ENCODE measurements at regions not wholly inside any gene's neighbourhood (a gene's known extent, or its start where the extent isn't known, plus 50 kb on each side); places are given as distances from the start of the nearest gene placed in this dataset.

DNA sequence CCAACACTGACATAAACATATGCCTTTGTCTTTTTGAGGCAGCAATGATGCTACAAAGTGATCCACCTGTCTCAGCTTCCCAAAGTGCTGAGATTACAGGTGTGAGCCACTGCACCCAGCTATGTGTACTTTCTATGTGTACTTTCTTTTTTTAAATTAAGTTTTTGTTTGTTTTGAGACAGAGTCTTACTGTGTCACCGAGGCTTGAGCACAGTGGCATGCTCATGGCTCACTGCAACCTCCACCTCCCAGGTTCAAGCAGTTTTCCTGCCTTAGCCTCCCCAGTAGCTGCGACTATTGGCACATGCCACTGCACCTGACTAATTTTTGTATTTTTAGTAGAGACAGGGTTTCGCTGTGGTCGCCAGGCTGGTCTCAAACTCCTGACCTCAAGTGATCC is 172.5 kb upstream of the ALG10B start:
- 34 to 44% methylated on average over 4 of the region's 4 CpGs for WGBS, 2 experiments (ENCODE audit: low coverage in 1 of 2, low lambda C conversion rate in 2 of 2, missing lambda C conversion rate in 2 of 2)
- Histone ChIP-seq H3F3A (ENCODE audit: insufficient read depth) (no peaks in the 10 kb centered on the region), H4K20me1 (ENCODE audit: insufficient read depth) (no peaks in the 10 kb centered on the region), H3K4me2 (ENCODE audit: unreplicated experiment) (no peak overlapping the region), H3K9ac (no peak overlapping the region), H3K9me3 (ENCODE audit: low read depth) (no peaks in the 10 kb centered on the region), H3K4me1 (ENCODE audit: insufficient read depth) (no peaks in the 10 kb centered on the region), H2AFZ (no peak overlapping the region), H3K79me2 (ENCODE audit: insufficient read depth) (no peaks in the 10 kb centered on the region), H3K27ac (no peak overlapping the region), H3K4me3 (no peak overlapping the region), H3K36me3 (ENCODE audit: low read depth) (no peaks in the 10 kb centered on the region), H3K27me3 (replicated peaks; ENCODE audit: insufficient read depth) (no peaks in the 10 kb centered on the region), H3K9me2 (ENCODE audit: insufficient read depth) (no peaks in the 10 kb centered on the region)
- no peak for TF ChIP-seq EZH2phosphoT487 (IDR thresholded peaks at IDR 0.05; ENCODE audit: insufficient read depth, low read depth)
- no peak for DNase-seq
- in situ Hi-C loops (cut with MboI), result loop anchor here (25.0 kb wide), 1 partner anchor 968 kb away; no protein-coding TSS in a partner anchor

DNA sequence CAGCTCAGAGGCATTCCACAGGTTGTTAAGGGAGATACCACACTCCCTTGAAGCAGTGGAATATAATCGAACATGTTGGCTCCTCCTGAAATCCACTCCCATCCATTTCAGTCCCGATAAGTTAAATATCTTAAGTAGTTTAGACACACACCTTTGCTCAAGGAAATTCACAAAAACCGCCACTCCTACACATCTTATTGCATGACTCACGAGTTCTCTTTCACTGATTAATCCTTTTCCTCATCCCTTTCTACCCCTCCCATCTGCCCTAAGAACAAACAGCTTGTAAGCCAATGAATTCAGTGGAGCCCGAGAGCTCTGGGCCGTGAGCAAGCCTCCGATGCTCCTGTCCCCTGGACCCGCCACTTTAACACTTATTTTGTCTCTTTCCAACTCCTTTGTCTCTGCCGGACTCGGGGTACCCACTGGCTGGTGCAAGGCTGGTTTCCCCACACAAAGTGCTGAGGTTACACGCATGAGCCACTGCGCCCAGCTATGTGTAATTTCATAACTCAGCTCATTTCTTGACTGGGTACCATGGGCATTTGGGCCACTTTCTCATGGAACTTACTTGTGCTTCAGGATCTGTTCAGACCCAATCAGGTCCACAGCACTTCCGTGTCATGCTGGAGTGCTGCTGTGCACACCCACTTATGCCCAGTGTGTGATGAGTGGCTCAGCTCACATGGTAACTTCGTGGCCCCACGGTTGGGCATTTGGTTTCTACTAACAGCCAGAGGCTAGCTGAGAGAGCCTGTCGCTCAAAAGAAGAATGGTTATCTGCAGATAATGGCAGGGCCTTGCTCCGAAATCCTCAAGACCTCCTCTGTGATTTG is 171.8 kb upstream of the ALG10B start:
- no peaks in the 10 kb centered on the region for H3K79me2 ChIP-seq (ENCODE audit: insufficient read depth)
- H3K9me2 ChIP-seq (ENCODE audit: insufficient read depth), result no peaks in the 10 kb centered on the region
- H3K4me1 ChIP-seq (ENCODE audit: insufficient read depth), result no peaks in the 10 kb centered on the region
- DNase-seq, result no peak
- no peak overlapping the region for H2AFZ ChIP-seq
- no peaks in the 10 kb centered on the region for H3K9me3 ChIP-seq (ENCODE audit: low read depth)
- H4K20me1 ChIP-seq (ENCODE audit: insufficient read depth), result no peaks in the 10 kb centered on the region
- no peak overlapping the region for H3K4me2 ChIP-seq (ENCODE audit: unreplicated experiment)
- H3K27ac ChIP-seq, result no peak overlapping the region
- H3K4me3 ChIP-seq, result no peak overlapping the region
- in situ Hi-C loops (cut with MboI), result loop anchor here (25.0 kb wide), 1 partner anchor 967 kb away; no protein-coding TSS in a partner anchor
- TF ChIP-seq EZH2phosphoT487 (IDR thresholded peaks at IDR 0.05; ENCODE audit: insufficient read depth, low read depth) (no peak), EZH2 (IDR thresholded peaks at IDR 0.05; ENCODE audit: insufficient read depth, poor library complexity, severe bottlenecking) (no peak)
- no peak overlapping the region for H3K9ac ChIP-seq
- WGBS, 2 experiments (ENCODE audit: low coverage in 1 of 2, low lambda C conversion rate in 2 of 2, missing lambda C conversion rate in 2 of 2), result 41 to 42% methylated on average over 17 of the region's 17 CpGs
- H3K27me3 ChIP-seq (replicated peaks; ENCODE audit: insufficient read depth), result no peaks in the 10 kb centered on the region
- H3K36me3 ChIP-seq (ENCODE audit: low read depth), result no peaks in the 10 kb centered on the region
- no peaks in the 10 kb centered on the region for H3F3A ChIP-seq (ENCODE audit: insufficient read depth)

DNA sequence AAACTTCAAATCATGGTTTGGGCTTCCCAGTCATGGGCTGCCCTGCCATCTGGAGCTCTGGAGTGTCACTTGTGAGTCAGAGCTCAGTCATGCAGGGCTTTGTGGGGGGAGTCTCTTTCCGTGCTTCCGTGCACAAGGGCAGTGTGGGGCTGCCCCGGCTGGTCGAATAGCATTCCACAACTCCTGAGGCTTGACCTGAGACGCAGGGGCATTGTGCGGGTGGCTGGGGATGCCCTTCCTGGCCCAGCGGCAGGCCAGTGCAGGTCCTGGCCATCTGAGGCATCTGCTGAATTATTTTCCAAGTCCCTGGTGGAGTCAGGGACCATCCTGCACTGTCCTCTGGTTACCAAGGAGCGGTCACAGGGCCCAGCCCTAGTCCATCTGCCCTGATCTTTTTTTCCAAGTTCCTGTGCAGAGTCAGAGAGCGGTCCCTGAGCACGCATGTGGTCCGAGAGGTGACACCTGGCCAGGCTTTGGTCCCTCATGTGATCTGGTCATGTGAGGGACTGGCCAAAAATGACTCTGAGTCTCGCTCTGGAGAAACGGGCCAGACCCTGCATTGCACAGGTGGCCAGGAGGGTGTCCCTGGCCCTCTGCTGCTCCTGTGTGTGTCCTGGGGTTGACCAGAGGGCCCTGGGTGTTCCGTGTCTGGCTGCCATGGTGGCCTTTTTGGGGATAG is 167.0 kb upstream of the ALG10B start:
- no peak overlapping the region for H3K27ac ChIP-seq
- no peak overlapping the region for H3K9ac ChIP-seq
- TF ChIP-seq EZH2phosphoT487 (IDR thresholded peaks at IDR 0.05; ENCODE audit: insufficient read depth, low read depth) (no peak), EZH2 (IDR thresholded peaks at IDR 0.05; ENCODE audit: insufficient read depth, poor library complexity, severe bottlenecking) (no peak)
- DNase-seq, result no peak
- no peak overlapping the region for H3K4me2 ChIP-seq (ENCODE audit: unreplicated experiment)
- no peaks in the 10 kb centered on the region for H3K36me3 ChIP-seq (ENCODE audit: low read depth)
- no peaks in the 10 kb centered on the region for H3K9me2 ChIP-seq (ENCODE audit: insufficient read depth)
- no peak overlapping the region for H2AFZ ChIP-seq
- no peaks in the 10 kb centered on the region for H3K9me3 ChIP-seq (ENCODE audit: low read depth)
- H3K79me2 ChIP-seq (ENCODE audit: insufficient read depth), result no peaks in the 10 kb centered on the region
- no peaks in the 10 kb centered on the region for H4K20me1 ChIP-seq (ENCODE audit: insufficient read depth)
- H3K4me1 ChIP-seq (ENCODE audit: insufficient read depth), result no peaks in the 10 kb centered on the region
- WGBS, 2 experiments (ENCODE audit: low coverage in 1 of 2, low lambda C conversion rate in 2 of 2, missing lambda C conversion rate in 2 of 2), result 68 to 70% methylated on average over 14 of the region's 14 CpGs
- H3F3A ChIP-seq (ENCODE audit: insufficient read depth), result no peaks in the 10 kb centered on the region
- H3K4me3 ChIP-seq, result no peak overlapping the region
- no peaks in the 10 kb centered on the region for H3K27me3 ChIP-seq (replicated peaks; ENCODE audit: insufficient read depth)
- in situ Hi-C loops (cut with MboI), result loop anchor here (25.0 kb wide), 1 partner anchor 963 kb away; no protein-coding TSS in a partner anchor

DNA sequence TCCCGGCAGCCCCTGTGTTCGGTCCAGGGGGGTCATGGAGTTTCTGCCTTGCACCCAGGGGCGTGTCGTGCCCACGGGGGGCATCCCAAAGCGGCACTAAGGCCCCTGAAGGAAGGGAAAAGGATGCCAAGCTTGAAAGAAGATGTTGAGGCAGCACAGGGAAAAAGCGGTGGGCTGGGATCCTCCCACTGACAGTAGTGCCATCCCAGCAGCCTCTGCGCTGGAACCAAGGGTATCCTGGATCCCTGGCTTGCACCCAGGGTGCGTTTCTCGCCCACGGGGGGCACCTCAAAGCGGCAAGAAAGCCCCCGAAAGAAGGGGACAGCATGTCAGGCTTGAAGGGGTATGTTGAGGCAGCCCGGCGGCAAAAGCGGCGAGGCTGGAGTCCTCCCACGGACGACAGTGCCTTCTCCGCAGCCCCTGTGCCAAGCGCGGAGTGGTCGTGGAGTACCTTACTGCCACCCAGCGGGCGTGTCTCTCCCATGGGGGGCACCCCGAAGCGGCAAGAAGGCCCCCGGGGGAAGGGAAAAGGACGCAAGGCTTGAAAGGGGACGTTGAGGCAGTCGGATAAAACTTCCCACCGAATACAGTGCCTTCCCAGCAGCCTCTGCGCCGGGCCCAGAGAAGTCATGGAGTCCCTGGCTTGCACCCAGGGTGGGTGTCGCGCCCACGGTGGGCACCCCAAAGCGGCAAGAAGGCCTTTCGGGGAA is 164.4 kb upstream of the ALG10B start:
- in situ Hi-C loops (cut with MboI), result no loop called here

More for the DNA sequence above, 164.4 kb upstream of the ALG10B start:
- Histone ChIP-seq H3K27ac (no peak overlapping the region), H2AFZ (no peak overlapping the region), H3K4me1 (ENCODE audit: insufficient read depth) (no peaks in the 10 kb centered on the region), H3F3A (ENCODE audit: insufficient read depth) (no peaks in the 10 kb centered on the region), H3K4me2 (ENCODE audit: unreplicated experiment) (no peak overlapping the region), H3K36me3 (ENCODE audit: low read depth) (no peaks in the 10 kb centered on the region), H3K9me2 (ENCODE audit: insufficient read depth) (no peaks in the 10 kb centered on the region), H3K79me2 (ENCODE audit: insufficient read depth) (no peaks in the 10 kb centered on the region), H4K20me1 (ENCODE audit: insufficient read depth) (no peaks in the 10 kb centered on the region), H3K27me3 (replicated peaks; ENCODE audit: insufficient read depth) (no peaks in the 10 kb centered on the region), H3K9ac (no peak overlapping the region), H3K9me3 (ENCODE audit: low read depth) (no peaks in the 10 kb centered on the region), H3K4me3 (no peak overlapping the region)
- WGBS, 2 experiments (ENCODE audit: low coverage in 1 of 2, low lambda C conversion rate in 2 of 2, missing lambda C conversion rate in 2 of 2), result 56% methylated on average over 31 to 39 of the region's 39 CpGs
- TF ChIP-seq EZH2phosphoT487 (IDR thresholded peaks at IDR 0.05; ENCODE audit: insufficient read depth, low read depth) (no peak), EZH2 (IDR thresholded peaks at IDR 0.05; ENCODE audit: insufficient read depth, poor library complexity, severe bottlenecking) (no peak)
- DNase-seq, result no peak

Measured in GM23248 (cell line).